Parathyroid adenoma (tissue), 2 donors: ENCODE measurements at regions not wholly inside any gene's neighbourhood (a gene's known extent, or its start where the extent isn't known, plus 50 kb on each side); places are given as distances from the start of the nearest gene placed in this dataset.
"Not testable (repeated sequence)": the region's sequence is repeated elsewhere in the genome, so short reads cannot be mapped to it uniquely, and the experiment has no call there.

Experiments
- H2AFZ ChIP-seq: fragments of 300-600 bp; sonication (generic); one replicate; pipeline ENCODE4 v1.7.0; 2017; ENCODE audit warnings: antibody characterized with exemption, mild to moderate bottlenecking
- H3K27ac ChIP-seq: fragments of 300-600 bp; sonication (generic); one replicate; pipeline ENCODE4 v1.7.0; 2017
- H3K27me3 ChIP-seq: fragments of 300-600 bp; sonication (generic); one replicate; pipeline ENCODE4 v1.7.0; 2017; ENCODE audit warnings: low read length; ENCODE audit not compliant: control insufficient read depth, insufficient read depth
- H3K36me3 ChIP-seq: fragments of 300-600 bp; sonication (generic); one replicate; pipeline ENCODE4 v1.7.0; 2017; ENCODE audit warnings: low read length; ENCODE audit not compliant: control insufficient read depth, insufficient read depth
- H3K4me1 ChIP-seq: fragments of 300-600 bp; sonication (generic); one replicate; pipeline ENCODE4 v1.7.0; 2017; ENCODE audit warnings: control low read depth
- H3K4me2 ChIP-seq: fragments of 300-600 bp; sonication (generic); one replicate; pipeline ENCODE4 v1.7.0; 2017; ENCODE audit warnings: low read length
- H3K4me3 ChIP-seq: fragments of 300-600 bp; sonication (generic); one replicate; pipeline ENCODE4 v1.7.0; 2017; ENCODE audit warnings: low read depth, low read length
- H3K79me2 ChIP-seq: fragments of 300-600 bp; sonication (generic); one replicate; pipeline ENCODE4 v1.7.0; 2017; ENCODE audit warnings: control low read depth
- H3K9ac ChIP-seq: fragments of 300-600 bp; sonication (generic); one replicate; pipeline ENCODE4 v1.7.0; 2017; ENCODE audit warnings: mild to moderate bottlenecking
- H3K9me3 ChIP-seq: fragments of 300-600 bp; sonication (generic); one replicate; pipeline ENCODE4 v1.7.0; 2017; ENCODE audit warnings: low read length; ENCODE audit not compliant: control insufficient read depth
- CTCF ChIP-seq: fragments of 300-600 bp; sonication (generic); IDR thresholded peaks from one replicate; pipeline ENCODE4 v1.7.0; 2017; ENCODE audit warnings: antibody characterized with exemption, mild to moderate bottlenecking
- donor health status: primary hyperparathyroidism.

GRCh38 chr14:71454513-71455332, 477.5 kb upstream of the RGS6 start:
- Histone ChIP-seq H3K9me3 (no peaks in the 10 kb centered on the region), H3K36me3 (no peaks in the 10 kb centered on the region), H3K79me2 (peaks cover 2% of the 10 kb centered on the region), H3K27me3 (no peaks in the 10 kb centered on the region), H3K27ac (no peak overlapping the region), H3K9ac (no peak overlapping the region), H2AFZ (no peak overlapping the region), H3K4me2 (no peak overlapping the region), H3K4me3 (no peak overlapping the region), H3K4me1 (no peaks in the 10 kb centered on the region)
- TF ChIP-seq CTCF: no peak

DNA sequence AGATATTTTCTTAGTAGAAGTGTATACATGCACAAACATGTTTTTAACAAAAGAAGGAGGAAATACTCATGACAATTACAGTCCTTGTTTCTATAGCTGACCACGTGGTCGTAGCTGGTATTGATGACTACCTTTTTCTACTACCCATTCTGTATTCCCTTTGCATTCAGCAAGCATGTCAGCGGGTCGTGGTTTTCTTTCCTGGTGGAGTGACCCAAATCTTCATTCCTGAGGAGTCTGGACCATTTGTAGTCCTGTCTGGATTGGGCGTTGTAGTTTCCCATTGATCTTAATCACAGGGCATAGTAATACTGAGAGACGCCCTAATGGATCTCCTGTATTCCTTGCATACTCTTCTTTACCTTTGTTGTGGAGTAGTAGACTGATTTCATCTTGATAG, 472.1 kb upstream of the RGS6 start:
- H3K79me2 ChIP-seq: peaks cover 14% of the 10 kb centered on the region
- H3K4me2 ChIP-seq: no peak overlapping the region
- H3K36me3 ChIP-seq: no peaks in the 10 kb centered on the region
- H2AFZ ChIP-seq: no peak overlapping the region
- no peaks in the 10 kb centered on the region for H3K4me1 ChIP-seq
- no peak for TF ChIP-seq CTCF
- no peaks in the 10 kb centered on the region for H3K27me3 ChIP-seq
- no peak overlapping the region for H3K27ac ChIP-seq
- H3K9ac ChIP-seq: no peak overlapping the region
- H3K4me3 ChIP-seq: no peak overlapping the region
- H3K9me3 ChIP-seq: no peaks in the 10 kb centered on the region

GRCh38 chr14:71461617-71462016, 470.6 kb upstream of the RGS6 start:
- H3K79me2 ChIP-seq: peaks cover 14% of the 10 kb centered on the region
- not testable (repeated sequence) for H3K4me3 ChIP-seq, H3K4me1 ChIP-seq, H3K9ac ChIP-seq, H3K27me3 ChIP-seq, H2AFZ ChIP-seq, H3K36me3 ChIP-seq, H3K4me2 ChIP-seq, H3K27ac ChIP-seq, H3K9me3 ChIP-seq

DNA sequence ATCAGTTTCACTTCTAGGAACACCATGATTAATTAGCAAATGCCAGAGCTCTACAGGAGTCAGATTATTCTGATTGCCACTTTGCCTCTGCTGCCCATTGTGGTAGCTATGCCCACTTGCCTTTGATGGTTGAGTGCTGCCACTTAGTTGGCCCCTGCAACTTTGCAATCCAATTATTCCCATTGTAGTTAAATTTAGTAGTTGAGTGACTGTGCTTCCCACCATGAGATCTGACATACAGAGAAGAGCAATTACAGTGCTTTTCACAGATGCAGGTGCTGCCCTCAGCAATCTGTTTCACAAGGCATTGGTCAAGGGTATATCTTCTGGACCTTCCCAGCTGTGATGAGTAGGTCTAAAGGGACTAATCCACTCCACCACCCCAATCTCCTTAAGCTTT, 468.4 kb upstream of the RGS6 start:
- TF ChIP-seq CTCF: no peak
- Histone ChIP-seq H3K9me3 (no peaks in the 10 kb centered on the region), H3K27me3 (no peaks in the 10 kb centered on the region), H3K4me1 (no peaks in the 10 kb centered on the region), H3K9ac (no peak overlapping the region), H3K4me3 (no peak overlapping the region), H2AFZ (no peak overlapping the region), H3K27ac (no peak overlapping the region), H3K4me2 (no peak overlapping the region), H3K36me3 (no peaks in the 10 kb centered on the region), H3K79me2 (peaks cover 14% of the 10 kb centered on the region)

- Histone ChIP-seq H3K36me3 (no peaks in the 10 kb centered on the region), H3K4me1 (no peaks in the 10 kb centered on the region), H3K9ac (no peak overlapping the region), H3K27me3 (no peaks in the 10 kb centered on the region), H3K9me3 (no peaks in the 10 kb centered on the region), H3K79me2 (peaks cover 14% of the 10 kb centered on the region), H3K27ac (no peak overlapping the region), H3K4me2 (no peak overlapping the region), H3K4me3 (no peak overlapping the region), H2AFZ (no peak overlapping the region)
- no peak for TF ChIP-seq CTCF
Observed at GRCh38 chr14:71464840-71465239, 467.4 kb upstream of the RGS6 start.
